ENCODE measurements at regions not wholly inside any gene's neighbourhood (a gene's known extent, or its start where the extent isn't known, plus 50 kb on each side); places are given as distances from the start of the nearest gene placed in this dataset.

DNA sequence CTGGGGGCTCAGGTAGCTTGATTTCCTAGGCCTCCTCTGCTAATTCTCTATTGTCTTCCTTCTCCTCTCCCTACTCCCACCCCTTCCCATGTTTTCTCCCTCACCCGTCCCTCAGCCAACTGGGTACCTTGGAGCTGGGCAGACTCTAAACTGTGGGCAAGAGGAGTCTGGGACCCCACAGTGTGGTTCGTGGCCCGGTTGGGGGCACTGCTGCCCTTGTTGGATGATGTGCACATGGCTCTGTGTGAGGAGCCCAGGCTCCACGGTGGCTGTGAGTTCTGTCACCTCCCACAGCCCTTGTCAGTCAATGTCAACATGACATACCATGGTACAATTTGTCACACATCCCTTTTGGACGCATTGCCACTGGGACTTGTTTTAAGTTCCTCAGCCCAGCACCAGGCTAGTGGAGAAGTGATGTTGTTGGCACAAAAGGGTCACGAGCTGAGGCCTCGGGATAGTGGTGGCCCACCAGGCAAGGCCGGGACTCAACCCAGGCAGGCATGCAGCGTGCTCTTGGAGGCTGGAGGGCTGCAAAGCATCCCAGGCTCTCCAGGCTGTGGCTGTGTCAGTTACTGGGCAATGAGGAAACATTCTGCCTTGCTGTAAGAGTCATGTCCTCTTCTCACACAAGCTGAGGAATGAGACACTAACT lies 142.3 kb downstream of the TLE3 start:
- no peaks in the 10 kb centered on the region for H3K27me3 Mint-ChIP-seq (ENCODE audit: insufficient read depth)
- no peak for DNase-seq
- no peak overlapping the region for H3K4me3 Mint-ChIP-seq
- peaks cover 2% of the 10 kb centered on the region for H3K4me1 Mint-ChIP-seq
- Histone ChIP-seq H3K27me3 (ENCODE audit: control insufficient read depth, insufficient read depth, low read length, poor library complexity, severe bottlenecking) (no peaks in the 10 kb centered on the region), H3K36me3 (ENCODE audit: control insufficient read depth, insufficient read depth, low read length) (no peaks in the 10 kb centered on the region), H3K4me3 (ENCODE audit: low read length) (no peak overlapping the region), H3K9me3 (ENCODE audit: control insufficient read depth, low read length) (no peaks in the 10 kb centered on the region), H3K9ac (ENCODE audit: extremely low read depth, low read length, poor library complexity, severe bottlenecking) (no peak overlapping the region), H3K4me1 (ENCODE audit: control insufficient read depth, insufficient read depth, low read length) (no peaks in the 10 kb centered on the region), H3K27ac (ENCODE audit: low read depth, low read length) (no peak overlapping the region)
- no peaks in the 10 kb centered on the region for H3K36me3 Mint-ChIP-seq (ENCODE audit: low read depth)
- H3K9me3 Mint-ChIP-seq = no peaks in the 10 kb centered on the region
- WGBS, 2 experiments (ENCODE audit: insufficient coverage in 1 of 2, insufficient read length in 1 of 2) = 87 to 93% methylated on average over 2 to 9 of the region's 9 CpGs
- H3K27ac Mint-ChIP-seq = peak overlapping the region; percentile 4
- TF ChIP-seq, protein P1, sequence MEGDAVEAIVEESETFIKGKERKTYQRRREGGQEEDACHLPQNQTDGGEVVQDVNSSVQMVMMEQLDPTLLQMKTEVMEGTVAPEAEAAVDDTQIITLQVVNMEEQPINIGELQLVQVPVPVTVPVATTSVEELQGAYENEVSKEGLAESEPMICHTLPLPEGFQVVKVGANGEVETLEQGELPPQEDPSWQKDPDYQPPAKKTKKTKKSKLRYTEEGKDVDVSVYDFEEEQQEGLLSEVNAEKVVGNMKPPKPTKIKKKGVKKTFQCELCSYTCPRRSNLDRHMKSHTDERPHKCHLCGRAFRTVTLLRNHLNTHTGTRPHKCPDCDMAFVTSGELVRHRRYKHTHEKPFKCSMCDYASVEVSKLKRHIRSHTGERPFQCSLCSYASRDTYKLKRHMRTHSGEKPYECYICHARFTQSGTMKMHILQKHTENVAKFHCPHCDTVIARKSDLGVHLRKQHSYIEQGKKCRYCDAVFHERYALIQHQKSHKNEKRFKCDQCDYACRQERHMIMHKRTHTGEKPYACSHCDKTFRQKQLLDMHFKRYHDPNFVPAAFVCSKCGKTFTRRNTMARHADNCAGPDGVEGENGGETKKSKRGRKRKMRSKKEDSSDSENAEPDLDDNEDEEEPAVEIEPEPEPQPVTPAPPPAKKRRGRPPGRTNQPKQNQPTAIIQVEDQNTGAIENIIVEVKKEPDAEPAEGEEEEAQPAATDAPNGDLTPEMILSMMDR (conservative IDR thresholded peaks at IDR 0.05) = no peak

DNA sequence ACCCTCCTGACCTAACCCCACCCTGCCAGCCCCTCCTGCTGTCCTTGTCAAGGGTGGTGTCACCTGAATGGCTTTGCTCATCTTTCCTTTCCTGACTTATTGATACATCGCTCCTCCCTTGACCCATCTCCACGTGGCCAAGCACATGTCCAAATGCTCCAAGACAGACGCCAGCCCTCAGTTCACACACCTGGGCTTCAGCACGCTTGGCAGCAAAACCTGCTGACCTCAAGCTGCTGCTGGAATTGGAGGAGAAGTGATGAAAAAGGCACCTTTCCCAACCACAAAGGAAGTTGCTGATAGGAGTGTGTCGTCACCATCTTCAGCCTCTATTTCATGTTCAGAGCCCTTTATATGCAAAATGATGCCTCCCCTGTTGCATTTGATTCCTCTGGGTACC lies 141.3 kb downstream of the TLE3 start:
- Histone ChIP-seq H3K27ac (ENCODE audit: low read depth, low read length) (no peak overlapping the region), H3K9ac (ENCODE audit: extremely low read depth, low read length, poor library complexity, severe bottlenecking) (no peak overlapping the region), H3K27me3 (ENCODE audit: control insufficient read depth, insufficient read depth, low read length, poor library complexity, severe bottlenecking) (no peaks in the 10 kb centered on the region), H3K36me3 (ENCODE audit: control insufficient read depth, insufficient read depth, low read length) (no peaks in the 10 kb centered on the region), H3K4me1 (ENCODE audit: control insufficient read depth, insufficient read depth, low read length) (no peaks in the 10 kb centered on the region), H3K9me3 (ENCODE audit: control insufficient read depth, low read length) (no peaks in the 10 kb centered on the region), H3K4me3 (ENCODE audit: low read length) (no peak overlapping the region)
- DNase-seq = no peak
- H3K4me1 Mint-ChIP-seq = peaks cover 2% of the 10 kb centered on the region
- no peaks in the 10 kb centered on the region for H3K36me3 Mint-ChIP-seq (ENCODE audit: low read depth)
- peaks cover 1% of the 10 kb centered on the region for H3K27me3 Mint-ChIP-seq (ENCODE audit: insufficient read depth)
- no peak overlapping the region for H3K4me3 Mint-ChIP-seq
- H3K27ac Mint-ChIP-seq = no peak overlapping the region
- TF ChIP-seq, protein P1 (conservative IDR thresholded peaks at IDR 0.05) = no peak
- WGBS, 2 experiments (ENCODE audit: insufficient coverage in 1 of 2, insufficient read length in 1 of 2) = 83 to 87% methylated on average over 4 to 5 of the region's 5 CpGs
- H3K9me3 Mint-ChIP-seq = no peaks in the 10 kb centered on the region

DNA sequence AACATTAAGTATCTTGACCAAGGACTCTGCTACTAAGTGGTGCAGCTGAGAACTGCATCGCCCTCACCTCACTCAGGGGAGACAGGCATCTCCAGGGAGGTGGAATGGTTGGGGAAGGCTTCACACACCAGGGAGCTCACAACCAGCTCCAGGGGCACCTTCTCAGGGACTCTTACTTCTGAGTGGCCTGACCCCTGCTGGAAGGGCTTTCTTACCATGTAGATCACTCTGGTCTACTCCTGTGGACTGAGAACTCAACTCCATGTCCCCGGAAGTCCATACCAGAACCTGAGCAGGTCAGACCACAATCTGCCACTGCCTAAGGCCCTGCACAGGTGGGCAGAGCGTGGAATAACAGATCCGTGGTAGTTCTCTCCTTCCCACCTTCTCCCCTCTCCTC lies 140.5 kb downstream of the TLE3 start:
- Mint-ChIP-seq H3K27me3 (ENCODE audit: insufficient read depth) (peaks cover 5% of the 10 kb centered on the region), H3K36me3 (ENCODE audit: low read depth) (no peaks in the 10 kb centered on the region), H3K4me3 (no peak overlapping the region), H3K27ac (no peak overlapping the region), H3K9me3 (no peaks in the 10 kb centered on the region), H3K4me1 (peaks cover 2% of the 10 kb centered on the region)
- no peak overlapping the region for H3K27ac ChIP-seq (ENCODE audit: low read depth, low read length)
- no peaks in the 10 kb centered on the region for H3K27me3 ChIP-seq (ENCODE audit: control insufficient read depth, insufficient read depth, low read length, poor library complexity, severe bottlenecking)
- no peaks in the 10 kb centered on the region for H3K4me1 ChIP-seq (ENCODE audit: control insufficient read depth, insufficient read depth, low read length)
- no peak overlapping the region for H3K9ac ChIP-seq (ENCODE audit: extremely low read depth, low read length, poor library complexity, severe bottlenecking)
- TF ChIP-seq, protein P1 (conservative IDR thresholded peaks at IDR 0.05) = peak; percentile 62
- 84 to 93% methylated on average over 3 to 4 of the region's 4 CpGs for WGBS, 2 experiments (ENCODE audit: insufficient coverage in 1 of 2, insufficient read length in 1 of 2)
- peak; percentile 59 for DNase-seq
- H3K4me3 ChIP-seq (ENCODE audit: low read length) = no peak overlapping the region
- no peaks in the 10 kb centered on the region for H3K9me3 ChIP-seq (ENCODE audit: control insufficient read depth, low read length)
- H3K36me3 ChIP-seq (ENCODE audit: control insufficient read depth, insufficient read depth, low read length) = no peaks in the 10 kb centered on the region

All from endodermal cell (in vitro differentiated cells).